ENCODE measurements at regions not wholly inside any gene's neighbourhood (a gene's known extent, or its start where the extent isn't known, plus 50 kb on each side); places are given as distances from the start of the nearest gene placed in this dataset.

DNA sequence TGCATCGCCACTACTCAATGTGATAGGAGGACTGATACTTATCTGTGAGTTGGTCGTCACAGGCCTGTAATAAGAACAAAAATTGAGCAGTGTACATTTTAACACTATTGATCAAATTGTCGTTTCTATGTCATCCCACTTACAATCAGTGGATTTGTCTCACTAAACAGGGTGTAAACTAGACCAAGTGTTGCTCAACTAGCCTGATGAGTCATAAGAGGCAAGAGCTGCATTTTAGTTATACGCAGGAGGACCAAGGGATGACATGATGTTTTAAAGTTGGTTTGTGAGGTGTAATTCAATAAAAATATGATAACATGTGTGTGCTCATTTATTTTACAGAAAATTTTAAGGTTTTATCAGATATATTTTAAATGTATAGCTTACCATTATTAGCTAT, 1239.2 kb downstream of the REEP3 start:
- BruUV-seq (replicated peaks): no TSS peak
- H3K4me2 ChIP-seq (ENCODE audit: low read depth, low read length): no peak overlapping the region
- no peaks in the 10 kb centered on the region for H3K4me1 ChIP-seq (ENCODE audit: insufficient read depth, low read length)
- WGBS (ENCODE audit: low lambda C conversion rate): 14% methylated on average over 4 of the region's 4 CpGs
- TF ChIP-seq ZSCAN12 (CRISPR knock-in tag; IDR thresholded peaks at IDR 0.05) (no peak), ARNT (IDR thresholded peaks at IDR 0.05) (no peak), FOSL2 (CRISPR knock-in tag; IDR thresholded peaks at IDR 0.05) (peak; percentile 51; the same call in 1 of the 2 replicates), ZNF484 (CRISPR knock-in tag; IDR thresholded peaks at IDR 0.05; ENCODE audit: borderline replicate concordance, low read depth) (no peak), ZNF34 (CRISPR knock-in tag; IDR thresholded peaks at IDR 0.05; ENCODE audit: borderline replicate concordance) (no peak), ZNF260 (CRISPR knock-in tag; IDR thresholded peaks at IDR 0.05; ENCODE audit: borderline replicate concordance, low read depth) (no peak), CREB1 (IDR thresholded peaks at IDR 0.05) (peak; percentile 29; the same call in 1 of the 2 replicates), CREB1 (CRISPR knock-in tag; IDR thresholded peaks at IDR 0.05) (no peak), CEBPB (IDR thresholded peaks at IDR 0.05; ENCODE audit: borderline replicate concordance, low read depth, low read length) (peak; percentile 27; the same call in 1 of the 2 replicates)
- H3K9ac ChIP-seq (ENCODE audit: insufficient read depth, low read depth, low read length): no peak overlapping the region
- ChIA-PET CTCF (ENCODE audit: low intra/inter-chr PET ratio, low total read pairs) (no interaction called here), POLR2A (no interaction called here)
- in situ Hi-C loops (cut with HindIII; ENCODE audit: extremely low pct_ligation_motif_present, low pct_unique_long_range_greater_than_20kb) (no loop called here), intact Hi-C loops (cut with micrococcal nuclease; ENCODE audit: unreplicated experiment) (no loop called here)
- H4K20me1 ChIP-seq (ENCODE audit: insufficient read depth, low read length): no peaks in the 10 kb centered on the region
- H3K4me3 ChIP-seq (replicated peaks in 1 of 3; ENCODE audit: insufficient read depth in 1 of 3, low read depth in 2 of 3, low read length in 3 of 3): no peak overlapping the region
- ATAC-seq (no peak), DNase-seq (ENCODE audit: low spot score) (no peak), FAIRE-seq (no peak)
- no peak overlapping the region for H2AFZ ChIP-seq (ENCODE audit: low read length)
- no peaks in the 10 kb centered on the region for H3K9me3 ChIP-seq (ENCODE audit: low read length)
- no peak overlapping the region for H3K27ac ChIP-seq (ENCODE audit: extremely low read length, insufficient read depth, low read length)
- H3K27me3 ChIP-seq (ENCODE audit: control insufficient read depth in 1 of 2, insufficient read depth in 2 of 2, low read length in 2 of 2): no peaks in the 10 kb centered on the region; a peak in 1 of 5 replicates
- H3K36me3 ChIP-seq (replicated peaks in 1 of 2; ENCODE audit: control insufficient read depth in 1 of 2, insufficient read depth in 2 of 2, low read length in 2 of 2): no peaks in the 10 kb centered on the region
- H3K79me2 ChIP-seq (ENCODE audit: insufficient read depth, low read length): no peaks in the 10 kb centered on the region

DNA sequence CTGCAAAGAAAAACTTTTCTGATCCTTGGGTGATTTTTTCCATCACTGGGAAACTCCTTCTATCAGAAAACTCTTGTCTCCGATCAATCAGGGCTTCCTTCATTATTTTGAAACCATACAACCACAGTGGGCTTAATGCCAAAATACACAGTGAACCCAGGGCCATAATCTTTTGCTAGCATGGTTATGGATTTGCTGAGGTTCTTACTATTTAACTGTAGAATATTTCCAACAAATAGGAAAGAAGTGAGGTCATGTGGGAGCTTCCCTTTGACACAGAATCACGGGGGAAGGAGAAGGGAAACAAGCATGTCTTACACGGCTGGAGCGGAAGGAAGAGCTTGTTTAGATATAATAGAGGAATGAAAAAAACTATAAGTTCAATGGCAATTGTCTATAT, 1241.7 kb downstream of the REEP3 start:
- CTCF ChIA-PET (ENCODE audit: low intra/inter-chr PET ratio, low total read pairs): no interaction called here
- in situ Hi-C loops (cut with HindIII; ENCODE audit: extremely low pct_ligation_motif_present, low pct_unique_long_range_greater_than_20kb) (no loop called here), intact Hi-C loops (cut with micrococcal nuclease; ENCODE audit: unreplicated experiment) (no loop called here)
- Histone ChIP-seq H3K4me3 (replicated peaks in 1 of 3; ENCODE audit: insufficient read depth in 1 of 3, low read depth in 2 of 3, low read length in 3 of 3) (no peak overlapping the region), H4K20me1 (ENCODE audit: insufficient read depth, low read length) (no peaks in the 10 kb centered on the region), H3K79me2 (ENCODE audit: insufficient read depth, low read length) (no peaks in the 10 kb centered on the region), H3K36me3 (replicated peaks in 1 of 2; ENCODE audit: control insufficient read depth in 1 of 2, insufficient read depth in 2 of 2, low read length in 2 of 2) (no peaks in the 10 kb centered on the region), H3K9ac (ENCODE audit: insufficient read depth, low read depth, low read length) (no peak overlapping the region), H3K27me3 (ENCODE audit: control insufficient read depth in 1 of 2, insufficient read depth in 2 of 2, low read length in 2 of 2) (no peaks in the 10 kb centered on the region; a peak in 1 of 5 replicates), H3K27ac (ENCODE audit: extremely low read length, insufficient read depth, low read length) (no peak overlapping the region), H3K4me1 (ENCODE audit: insufficient read depth, low read length) (no peaks in the 10 kb centered on the region), H2AFZ (ENCODE audit: low read length) (no peak overlapping the region), H3K4me2 (ENCODE audit: low read depth, low read length) (no peak overlapping the region), H3K9me3 (ENCODE audit: low read length) (no peaks in the 10 kb centered on the region)
- no TSS peak for BruUV-seq (replicated peaks)
- DNase-seq (ENCODE audit: low spot score) (no peak), ATAC-seq (no peak), FAIRE-seq (no peak)
- WGBS (ENCODE audit: low lambda C conversion rate): 8% methylated on average over 4 of the region's 4 CpGs
- POLR2A ChIA-PET: no interaction called here
- TF ChIP-seq MED8 (CRISPR knock-in tag; IDR thresholded peaks at IDR 0.05; ENCODE audit: insufficient replicate concordance) (no peak), RELA (CRISPR knock-in tag; IDR thresholded peaks at IDR 0.05) (no peak), YEATS2 (CRISPR knock-in tag; IDR thresholded peaks at IDR 0.05; ENCODE audit: borderline replicate concordance) (no peak), FLYWCH1 (CRISPR knock-in tag; IDR thresholded peaks at IDR 0.05) (no peak), ISL2 (CRISPR knock-in tag; IDR thresholded peaks at IDR 0.05) (no peak), TCF12 (IDR thresholded peaks at IDR 0.05) (no peak), TCF12 (CRISPR knock-in tag; IDR thresholded peaks at IDR 0.05) (no peak), ELF4 (CRISPR knock-in tag; IDR thresholded peaks at IDR 0.05; ENCODE audit: borderline replicate concordance) (no peak), RFXAP (CRISPR knock-in tag; IDR thresholded peaks at IDR 0.05; ENCODE audit: borderline replicate concordance) (no peak)
- TF ChIP-seq, protein P1, sequence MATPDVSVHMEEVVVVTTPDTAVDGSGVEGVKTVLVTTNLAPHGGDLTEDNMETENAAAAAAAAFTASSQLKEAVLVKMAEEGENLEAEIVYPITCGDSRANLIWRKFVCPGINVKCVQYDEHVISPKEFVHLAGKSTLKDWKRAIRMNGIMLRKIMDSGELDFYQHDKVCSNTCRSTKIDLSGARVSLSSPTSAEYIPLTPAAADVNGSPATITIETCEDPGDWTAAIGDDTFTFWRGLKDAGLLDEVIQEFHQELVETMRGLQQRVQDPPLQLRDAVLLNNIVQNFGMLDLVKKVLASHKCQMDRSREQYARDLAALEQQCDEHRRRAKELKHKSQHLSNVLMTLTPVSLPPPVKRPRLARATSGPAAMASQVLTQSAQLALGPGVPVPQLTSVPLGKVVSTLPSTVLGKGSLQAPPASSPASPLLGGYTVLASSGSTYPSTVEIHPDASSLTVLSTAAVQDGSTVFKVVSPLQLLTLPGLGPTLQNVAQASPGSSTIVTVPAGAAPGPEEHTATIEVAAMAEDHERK (CRISPR knock-in tag; IDR thresholded peaks at IDR 0.05; ENCODE audit: low read depth): no peak

Data from HepG2 (cell line).